Uterus (tissue), 2 donors: ENCODE measurements at regions not wholly inside any gene's neighbourhood (a gene's known extent, or its start where the extent isn't known, plus 50 kb on each side); places are given as distances from the start of the nearest gene placed in this dataset.

Experiments
- CTCF ChIP-seq, 4 experiments: fragments of 200-600 bp in 2 of 4; fragments of 450-650 bp in 2 of 4; sonication (generic) in 2 of 4; IDR thresholded peaks; one replicate each; pipeline ENCODE4 v1.5.1; 2016 to 2019; ENCODE audit warnings: antibody characterized with exemption in 4 of 4, mild to moderate bottlenecking in 2 of 4, moderate library complexity in 1 of 4
- POLR2A ChIP-seq, 2 donors: fragments of 450-650 bp; IDR thresholded peaks; one replicate each; pipeline ENCODE4 v1.6.1; 2016; ENCODE audit warnings: antibody characterized with exemption in 2 of 2, mild to moderate bottlenecking in 1 of 2, moderate library complexity in 1 of 2

DNA sequence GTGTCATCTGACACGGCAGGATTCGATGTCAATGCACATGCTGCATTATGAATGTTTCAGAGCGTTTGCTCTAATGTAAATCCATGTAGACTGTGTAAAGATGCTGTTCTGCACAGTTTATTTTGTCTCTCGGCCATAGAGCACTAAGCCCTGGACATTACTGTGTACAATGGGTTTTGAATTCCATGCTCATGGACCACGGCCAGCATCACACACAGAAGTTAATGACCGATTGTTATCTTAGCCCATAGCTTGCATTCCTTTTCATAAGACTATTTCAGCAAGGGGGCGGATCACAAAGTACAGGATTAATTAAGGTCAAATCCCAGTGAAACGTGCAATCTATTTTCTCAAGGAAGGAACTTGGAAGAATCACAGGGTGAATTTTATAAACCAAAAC lies 286.1 kb upstream of the TENM3 start:
- TF ChIP-seq CTCF (IDR thresholded peaks at IDR 0.05) (no peak), POLR2A (IDR thresholded peaks at IDR 0.05) (no peak)
